ENCODE measurements at regions not wholly inside any gene's neighbourhood (a gene's known extent, or its start where the extent isn't known, plus 50 kb on each side); places are given as distances from the start of the nearest gene placed in this dataset.
"Not testable (repeated sequence)": the region's sequence is repeated elsewhere in the genome, so short reads cannot be mapped to it uniquely, and the experiment has no call there.

- DNase-seq, result no peak
These were observed 663.9 kb upstream of the DEFB115 start for GRCh38 chr20:30593572-30593971.

- no peak for DNase-seq
These were observed 663.4 kb upstream of the DEFB115 start for GRCh38 chr20:30594112-30594511.

GRCh38 chr20:30595698-30596097 lies 661.8 kb upstream of the DEFB115 start:
- DNase-seq, result no peak

- not testable (repeated sequence) for DNase-seq
These were observed 660.0 kb upstream of the DEFB115 start for GRCh38 chr20:30597429-30597828.

- DNase-seq, result no peak
These were observed 658.8 kb upstream of the DEFB115 start for GRCh38 chr20:30598460-30599230.

GRCh38 chr20:30599990-30600389 lies 657.5 kb upstream of the DEFB115 start:
- no peak for DNase-seq

GRCh38 chr20:30601974-30602373 lies 655.5 kb upstream of the DEFB115 start:
- DNase-seq, result no peak

- no peak for DNase-seq
These were observed 655.0 kb upstream of the DEFB115 start for GRCh38 chr20:30602424-30602823.

GRCh38 chr20:30606990-30607389 lies 650.5 kb upstream of the DEFB115 start:
- no peak for DNase-seq

GRCh38 chr20:30610029-30610693 lies 647.3 kb upstream of the DEFB115 start:
- DNase-seq, result no peak

- no peak for DNase-seq
These were observed 646.7 kb upstream of the DEFB115 start for GRCh38 chr20:30610751-30611150.

- no peak for DNase-seq
These were observed 646.1 kb upstream of the DEFB115 start for GRCh38 chr20:30611239-30611984.

GRCh38 chr20:30612344-30612743 lies 645.1 kb upstream of the DEFB115 start:
- no peak for DNase-seq

GRCh38 chr20:30621346-30621745 lies 636.1 kb upstream of the DEFB115 start:
- DNase-seq, result not testable (repeated sequence)

GRCh38 chr20:30624310-30624709 lies 633.2 kb upstream of the DEFB115 start:
- not testable (repeated sequence) for DNase-seq

GRCh38 chr20:30629376-30629775 lies 628.1 kb upstream of the DEFB115 start:
- not testable (repeated sequence) for DNase-seq

- DNase-seq, result no peak
These were observed 626.7 kb upstream of the DEFB115 start for GRCh38 chr20:30630761-30631160.

GRCh38 chr20:30631261-30631789 lies 626.1 kb upstream of the DEFB115 start:
- DNase-seq, result not testable (repeated sequence)

GRCh38 chr20:30632773-30633172 lies 624.7 kb upstream of the DEFB115 start:
- not testable (repeated sequence) for DNase-seq

GRCh38 chr20:30641522-30641921 lies 615.9 kb upstream of the DEFB115 start:
- not testable (repeated sequence) for DNase-seq

- DNase-seq, result not testable (repeated sequence)
These were observed 596.5 kb upstream of the DEFB115 start for GRCh38 chr20:30660982-30661381.

- DNase-seq, result not testable (repeated sequence)
These were observed 589.0 kb upstream of the DEFB115 start for GRCh38 chr20:30668418-30668817.

- DNase-seq, result not testable (repeated sequence)
These were observed 588.0 kb upstream of the DEFB115 start for GRCh38 chr20:30669330-30670029.

Measured in NCI-H524 (cell line).